KMS-11 (cell line): ENCODE measurements at regions not wholly inside any gene's neighbourhood (a gene's known extent, or its start where the extent isn't known, plus 50 kb on each side); places are given as distances from the start of the nearest gene placed in this dataset.

Experiments
- H2AFZ ChIP-seq: fragments of 200-600 bp; sonication (generic); 2 replicates; pipeline ENCODE4 v1.6.1; 2016; ENCODE audit warnings: antibody characterized with exemption, mixed run types, low read depth
- H3K27ac ChIP-seq: fragments of 200-600 bp; sonication (generic); 2 replicates; pipeline ENCODE4 v1.6.1; 2016; ENCODE audit warnings: mild to moderate bottlenecking, mixed run types
- H3K27me3 ChIP-seq: fragments of 200-600 bp; sonication (generic); 2 replicates; pipeline ENCODE4 v1.6.1; 2017; ENCODE audit warnings: mild to moderate bottlenecking, low read depth, mixed run types, moderate library complexity; ENCODE audit not compliant: insufficient read depth
- H3K36me3 ChIP-seq: fragments of 200-600 bp; sonication (generic); 2 replicates; pipeline ENCODE4 v1.6.1; 2017; ENCODE audit warnings: mild to moderate bottlenecking, mixed run types; ENCODE audit not compliant: insufficient read depth
- H3K4me1 ChIP-seq: fragments of 200-600 bp; sonication (generic); 2 replicates; pipeline ENCODE4 v1.6.1; 2016; ENCODE audit warnings: mild to moderate bottlenecking, low read depth, mixed run types; ENCODE audit not compliant: poor library complexity, severe bottlenecking
- H3K4me2 ChIP-seq: fragments of 200-600 bp; sonication (generic); 2 replicates; pipeline ENCODE4 v1.7.0; 2016; ENCODE audit warnings: mild to moderate bottlenecking, mixed run types
- H3K4me3 ChIP-seq: fragments of 200-600 bp; sonication (generic); IDR thresholded peaks from 2 replicates; pipeline ENCODE4 v1.6.1; 2017; ENCODE audit warnings: low read depth, low read length, mixed read lengths; ENCODE audit not compliant: insufficient read depth
- H3K79me2 ChIP-seq: fragments of 200-600 bp; sonication (generic); 2 replicates; pipeline ENCODE4 v1.6.1; 2016; ENCODE audit warnings: low read depth, mixed run types; ENCODE audit not compliant: insufficient read depth
- H3K9ac ChIP-seq: fragments of 200-600 bp; sonication (generic); 2 replicates; pipeline ENCODE4 v1.6.1; 2016; ENCODE audit warnings: mild to moderate bottlenecking, mixed run types
- H4K20me1 ChIP-seq: fragments of 200-600 bp; sonication (generic); 2 replicates; pipeline ENCODE4 v1.6.1; 2016; ENCODE audit warnings: mild to moderate bottlenecking, mixed run types; ENCODE audit not compliant: insufficient read depth
- CTCF ChIP-seq: fragments of 200-600 bp; sonication (generic); conservative IDR thresholded peaks from 2 replicates; pipeline ENCODE4 v1.6.1; 2017; ENCODE audit warnings: low read depth, mild to moderate bottlenecking, antibody characterized with exemption, low read length, moderate library complexity, mixed read lengths

GRCh38 chr10:61110188-61110844 lies 166.3 kb upstream of the RHOBTB1 start:
- Histone ChIP-seq H3K4me2 (no peak overlapping the region), H3K4me1 (no peaks in the 10 kb centered on the region), H3K9ac (no peak overlapping the region), H3K27me3 (no peaks in the 10 kb centered on the region), H3K4me3 (no peak overlapping the region), H2AFZ (no peak overlapping the region), H3K79me2 (no peaks in the 10 kb centered on the region), H4K20me1 (no peaks in the 10 kb centered on the region), H3K36me3 (no peaks in the 10 kb centered on the region), H3K27ac (no peak overlapping the region)
- no peak for TF ChIP-seq CTCF

- no peak overlapping the region for H3K27ac ChIP-seq
- H3K4me1 ChIP-seq: no peaks in the 10 kb centered on the region
- H3K79me2 ChIP-seq: no peaks in the 10 kb centered on the region
- no peak overlapping the region for H2AFZ ChIP-seq
- no peaks in the 10 kb centered on the region for H3K36me3 ChIP-seq
- no peak overlapping the region for H3K9ac ChIP-seq
- no peak overlapping the region for H3K4me3 ChIP-seq
- no peaks in the 10 kb centered on the region for H3K27me3 ChIP-seq
- no peaks in the 10 kb centered on the region for H4K20me1 ChIP-seq
- H3K4me2 ChIP-seq: no peak overlapping the region
- no peak for TF ChIP-seq CTCF
Observed at GRCh38 chr10:61108915-61109314, 164.9 kb upstream of the RHOBTB1 start.

DNA sequence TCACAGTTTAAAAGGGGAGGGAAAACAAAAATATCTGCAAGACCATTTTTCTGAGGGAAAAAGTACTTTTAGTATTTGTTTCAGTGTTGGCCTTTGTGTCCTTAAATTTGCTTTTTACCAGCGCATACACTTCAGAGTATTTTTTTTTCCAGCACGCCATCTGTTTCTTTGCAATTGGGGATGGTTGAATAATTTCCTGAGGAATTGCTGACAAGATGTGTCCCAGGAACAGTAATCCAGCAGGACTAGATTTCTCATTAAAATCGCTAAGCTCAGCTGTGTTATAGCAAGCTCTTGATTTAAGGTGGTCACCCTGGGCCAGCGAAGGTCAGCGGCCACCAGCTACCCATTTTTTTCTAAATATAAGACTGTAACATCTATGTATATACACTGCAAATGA lies 156.9 kb upstream of the RHOBTB1 start:
- no peaks in the 10 kb centered on the region for H3K79me2 ChIP-seq
- no peak overlapping the region for H3K4me2 ChIP-seq
- no peak overlapping the region for H3K4me3 ChIP-seq
- no peak for TF ChIP-seq CTCF
- H3K36me3 ChIP-seq: no peaks in the 10 kb centered on the region
- no peak overlapping the region for H3K9ac ChIP-seq
- peaks cover 7% of the 10 kb centered on the region for H3K4me1 ChIP-seq
- H3K27me3 ChIP-seq: no peaks in the 10 kb centered on the region
- no peak overlapping the region for H2AFZ ChIP-seq
- no peaks in the 10 kb centered on the region for H4K20me1 ChIP-seq
- no peak overlapping the region for H3K27ac ChIP-seq

DNA sequence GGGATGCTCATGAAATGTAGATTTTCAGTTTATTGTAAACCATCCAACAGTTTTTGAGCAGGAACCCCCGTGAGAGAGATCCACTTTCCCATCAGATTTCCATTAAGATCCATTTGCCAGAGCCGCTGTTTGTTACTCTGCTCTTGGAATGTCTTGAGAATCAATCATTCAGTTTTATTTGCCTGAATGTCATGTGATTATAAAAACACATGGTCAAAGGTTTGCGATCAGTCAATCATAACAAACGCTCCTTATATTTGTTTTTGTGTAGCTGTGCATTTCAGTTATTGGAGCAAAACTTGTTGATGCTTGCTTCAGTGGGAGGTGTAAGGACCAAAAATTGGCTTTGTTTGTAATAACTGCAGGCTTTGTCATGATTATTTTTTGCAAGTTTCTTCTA lies 155.8 kb upstream of the RHOBTB1 start:
- H3K4me3 ChIP-seq: no peak overlapping the region
- no peaks in the 10 kb centered on the region for H3K79me2 ChIP-seq
- H2AFZ ChIP-seq: no peak overlapping the region
- H4K20me1 ChIP-seq: no peaks in the 10 kb centered on the region
- H3K27ac ChIP-seq: no peak overlapping the region
- no peaks in the 10 kb centered on the region for H3K36me3 ChIP-seq
- H3K4me1 ChIP-seq: peaks cover 7% of the 10 kb centered on the region
- H3K4me2 ChIP-seq: no peak overlapping the region
- H3K9ac ChIP-seq: no peak overlapping the region
- TF ChIP-seq CTCF: no peak
- no peaks in the 10 kb centered on the region for H3K27me3 ChIP-seq
